HepG2 (cell line): ENCODE measurements at regions not wholly inside any gene's neighbourhood (a gene's known extent, or its start where the extent isn't known, plus 50 kb on each side); places are given as distances from the start of the nearest gene placed in this dataset.

Source experiments
- ATAC-seq: fragments of 200-7000 bp; cut with Tn5 transposase; 3 replicates; pipeline ENCODE4 v1.9.1; 2020; ENCODE audit warnings: mild to moderate bottlenecking, moderate library complexity
- BruUV-seq: library from RNA; stranded (reverse); fragments of 400-500 nt; replicated peaks from 2 replicates; lab custom pipeline; 2021; lab: Mats Ljungman, UMichigan
- CTCF ChIA-PET: fragments of 300-600 bp; formaldehyde crosslinking; extraction: SDS; loops from one replicate; lab custom pipeline; 2021; ENCODE audit warnings: low total read pairs, inconsistent platforms, low intra/inter-chr PET ratio; lab: Yijun Ruan, JAX
- POLR2A ChIA-PET: fragments of 350-600 bp; sonication (Branson Sonifier 250); formaldehyde crosslinking; loops from one replicate; lab custom pipeline; 2020; ENCODE audit warnings: antibody characterized with exemption, inconsistent platforms; lab: Yijun Ruan, JAX
- DNase-seq: peaks from one replicate; pipeline ENCODE4 v3.0.0-alpha.2; 2015; ENCODE audit warnings: low spot score
- FAIRE-seq: peaks from 3 replicates; lab custom pipeline; 2011; peaks lifted over from hg19 to GRCh38; lab: Jason Lieb, UNC
- H2AFZ ChIP-seq: one replicate; pipeline ENCODE4 v1.6.1; 2011; ENCODE audit warnings: low read length, inconsistent platforms
- H3K27ac ChIP-seq: fragments of 300-600 bp; 3 replicates; pipeline ENCODE4 v1.8.0; 2011; ENCODE audit warnings: mixed run types, mild to moderate bottlenecking, mixed read lengths, low read length, inconsistent platforms; ENCODE audit not compliant: insufficient read depth; ENCODE audit errors: extremely low read length
- H3K27me3 ChIP-seq, 2 experiments: fragments of 200-600 bp in 1 of 2; 2 replicates in 1 of 2; 3 replicates in 1 of 2; pipeline versions ENCODE4 v1.6.0 to v1.8.0; 2011; ENCODE audit warnings: low read length in 2 of 2, mild to moderate bottlenecking in 2 of 2, moderate library complexity in 2 of 2, inconsistent platforms in 1 of 2; ENCODE audit not compliant: insufficient read depth in 2 of 2, control insufficient read depth in 1 of 2
- H3K36me3 ChIP-seq, 2 experiments: fragments of 200-600 bp in 1 of 2; replicated peaks in 1 of 2; 2 replicates in 1 of 2; 3 replicates in 1 of 2; pipeline versions ENCODE4 v1.5.1 to v1.8.0; 2011; ENCODE audit warnings: low read length in 2 of 2, inconsistent platforms in 1 of 2; ENCODE audit not compliant: insufficient read depth in 2 of 2, control insufficient read depth in 1 of 2
- H3K4me1 ChIP-seq: 2 replicates; pipeline ENCODE4 v1.5.1; 2012; ENCODE audit warnings: low read length, inconsistent platforms; ENCODE audit not compliant: insufficient read depth
- H3K4me2 ChIP-seq: 2 replicates; pipeline ENCODE4 v1.6.0; 2011; ENCODE audit warnings: low read depth, low read length, inconsistent platforms
- H3K4me3 ChIP-seq, 3 experiments: fragments of 200-600 bp in 1 of 3; sonication (generic), shearing (Covaris generic) in 1 of 3; replicated peaks in 1 of 3; 2 replicates each; pipeline ENCODE4 v1.5.1; 2011 to 2016; ENCODE audit warnings: low read length in 3 of 3, inconsistent platforms in 2 of 3, low read depth in 2 of 3, mild to moderate bottlenecking in 2 of 3, control low read depth in 1 of 3, mixed read lengths in 1 of 3; ENCODE audit not compliant: insufficient read depth in 1 of 3
- H3K79me2 ChIP-seq: one replicate; pipeline ENCODE4 v1.6.1; 2011; ENCODE audit warnings: low read length, inconsistent platforms; ENCODE audit not compliant: insufficient read depth
- H3K9ac ChIP-seq: 2 replicates; pipeline ENCODE4 v1.6.0; 2011; ENCODE audit warnings: mild to moderate bottlenecking, low read depth, low read length, inconsistent platforms; ENCODE audit not compliant: insufficient read depth
- H3K9me3 ChIP-seq: 2 replicates; pipeline ENCODE4 v1.5.1; 2012; ENCODE audit warnings: mild to moderate bottlenecking, low read length
- H4K20me1 ChIP-seq: 2 replicates; pipeline ENCODE4 v1.6.0; 2011; ENCODE audit warnings: inconsistent platforms, mild to moderate bottlenecking, low read length, moderate library complexity; ENCODE audit not compliant: insufficient read depth
- GATAD1 ChIP-seq: IDR thresholded peaks from 2 replicates; pipeline ENCODE4 v1.6.1; 2016; ENCODE audit warnings: missing genetic modification reagents, missing compliant biosample characterization
- HES4 ChIP-seq: sonication (generic); formaldehyde crosslinking; IDR thresholded peaks from 2 replicates; pipeline ENCODE4 v1.9.0; 2021; ENCODE audit warnings: mild to moderate bottlenecking, missing genetic modification reagents, borderline replicate concordance
- KDM2A ChIP-seq: sonication (generic); formaldehyde crosslinking; IDR thresholded peaks from 2 replicates; pipeline ENCODE4 v1.4.0; 2020; ENCODE audit warnings: low read depth, missing genetic modification reagents, borderline replicate concordance
- KMT2B ChIP-seq: IDR thresholded peaks from 2 replicates; pipeline ENCODE4 v1.6.1; 2016; ENCODE audit warnings: missing genetic modification reagents, missing compliant biosample characterization
- MATR3 ChIP-seq: sonication (generic); formaldehyde crosslinking; IDR thresholded peaks from 2 replicates; pipeline ENCODE4 v1.4.0; 2020; ENCODE audit warnings: missing genetic modification reagents
- RFXAP ChIP-seq: sonication (generic); formaldehyde crosslinking; IDR thresholded peaks from 2 replicates; pipeline ENCODE4 v1.4.0; 2020; ENCODE audit warnings: missing genetic modification reagents, borderline replicate concordance
- ZNF10 ChIP-seq: sonication (generic); formaldehyde crosslinking; IDR thresholded peaks from 2 replicates; pipeline ENCODE4 v1.4.0; 2020; ENCODE audit warnings: mild to moderate bottlenecking, low read depth, missing genetic modification reagents, borderline replicate concordance
- ZNF207 ChIP-seq: fragments of 450-650 bp; IDR thresholded peaks from 2 replicates; pipeline ENCODE4 v1.6.1; 2016; ENCODE audit warnings: antibody characterized with exemption, borderline replicate concordance
- ZNF383 ChIP-seq: sonication (generic); formaldehyde crosslinking; IDR thresholded peaks from 2 replicates; pipeline ENCODE4 v1.4.0; 2020; ENCODE audit warnings: missing genetic modification reagents, mild to moderate bottlenecking, borderline replicate concordance
- ZNF570 ChIP-seq: sonication (generic); formaldehyde crosslinking; IDR thresholded peaks from 2 replicates; pipeline ENCODE4 v1.4.0; 2020; ENCODE audit warnings: mild to moderate bottlenecking, missing genetic modification reagents, borderline replicate concordance
- ZNF607 ChIP-seq: sonication (generic); formaldehyde crosslinking; IDR thresholded peaks from 2 replicates; pipeline ENCODE4 v1.5.1; 2020; ENCODE audit warnings: missing genetic modification reagents, mild to moderate bottlenecking, borderline replicate concordance
- ZNF75D ChIP-seq: sonication (generic); formaldehyde crosslinking; IDR thresholded peaks from 2 replicates; pipeline ENCODE4 v1.8.1; 2023; ENCODE audit warnings: missing genetic modification reagents, mild to moderate bottlenecking, borderline replicate concordance
- ZNF816 ChIP-seq: sonication (generic); formaldehyde crosslinking; IDR thresholded peaks from 2 replicates; pipeline ENCODE4 v1.8.0; 2022; ENCODE audit warnings: missing genetic modification reagents, mild to moderate bottlenecking, borderline replicate concordance
- WGBS: methylation state at CpG from one replicate; pipeline ENCODE4 v1.1.6; 2017; ENCODE audit warnings: low lambda C conversion rate; 5-methylcytosine and 5-hydroxymethylcytosine counted together
- in situ Hi-C: cut with HindIII; loops from 2 replicates; pipeline ENCODE4 v1.10.0; 2017; ENCODE audit warnings: low pct_unique_long_range_greater_than_20kb; ENCODE audit not compliant: extremely low pct_ligation_motif_present
- intact Hi-C: fragments of 100-400 bp; cut with micrococcal nuclease; formaldehyde crosslinking; loops from one replicate; pipeline ENCODE4 v1.10.0; 2022; ENCODE audit not compliant: unreplicated experiment
- TF ChIP-seq, protein P1 (sequence below): sonication (generic); formaldehyde crosslinking; IDR thresholded peaks from 2 replicates; pipeline ENCODE4 v1.4.0; 2020; ENCODE audit warnings: missing genetic modification reagents, mild to moderate bottlenecking, borderline replicate concordance
- TF ChIP-seq, protein P2 (sequence below), 2 experiments: IDR thresholded peaks; 2 replicates each; pipeline ENCODE4 v1.6.1; 2011 to 2012; ENCODE audit warnings: low read length in 2 of 2, borderline replicate concordance in 1 of 2, low read depth in 1 of 2, mild to moderate bottlenecking in 1 of 2, moderate library complexity in 1 of 2
- TF ChIP-seq, protein P3 (sequence below): sonication (generic); formaldehyde crosslinking; IDR thresholded peaks from 2 replicates; pipeline ENCODE4 v1.4.0; 2020; ENCODE audit warnings: mild to moderate bottlenecking, missing genetic modification reagents

DNA sequence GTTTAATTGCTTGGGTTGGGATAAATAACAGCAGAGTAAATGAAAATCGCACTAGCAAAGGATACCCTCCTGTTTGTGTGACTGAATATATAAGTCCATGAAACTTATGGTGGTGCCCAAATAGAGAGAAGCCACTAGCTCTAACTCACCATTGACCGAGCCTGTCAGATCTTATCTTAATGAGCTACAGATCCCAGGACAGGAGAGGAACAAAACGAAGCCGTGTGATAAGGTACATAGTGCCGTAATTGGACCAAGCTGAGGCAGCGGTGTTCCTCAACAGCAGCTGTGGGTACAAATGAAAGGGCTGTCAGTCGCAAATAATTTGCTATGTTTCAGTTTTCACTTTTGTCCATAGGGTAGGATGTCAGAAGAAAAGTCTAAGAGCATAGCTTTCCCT lies 276.1 kb downstream of the PTBP2 start (continued):
- TF ChIP-seq, protein P1, sequence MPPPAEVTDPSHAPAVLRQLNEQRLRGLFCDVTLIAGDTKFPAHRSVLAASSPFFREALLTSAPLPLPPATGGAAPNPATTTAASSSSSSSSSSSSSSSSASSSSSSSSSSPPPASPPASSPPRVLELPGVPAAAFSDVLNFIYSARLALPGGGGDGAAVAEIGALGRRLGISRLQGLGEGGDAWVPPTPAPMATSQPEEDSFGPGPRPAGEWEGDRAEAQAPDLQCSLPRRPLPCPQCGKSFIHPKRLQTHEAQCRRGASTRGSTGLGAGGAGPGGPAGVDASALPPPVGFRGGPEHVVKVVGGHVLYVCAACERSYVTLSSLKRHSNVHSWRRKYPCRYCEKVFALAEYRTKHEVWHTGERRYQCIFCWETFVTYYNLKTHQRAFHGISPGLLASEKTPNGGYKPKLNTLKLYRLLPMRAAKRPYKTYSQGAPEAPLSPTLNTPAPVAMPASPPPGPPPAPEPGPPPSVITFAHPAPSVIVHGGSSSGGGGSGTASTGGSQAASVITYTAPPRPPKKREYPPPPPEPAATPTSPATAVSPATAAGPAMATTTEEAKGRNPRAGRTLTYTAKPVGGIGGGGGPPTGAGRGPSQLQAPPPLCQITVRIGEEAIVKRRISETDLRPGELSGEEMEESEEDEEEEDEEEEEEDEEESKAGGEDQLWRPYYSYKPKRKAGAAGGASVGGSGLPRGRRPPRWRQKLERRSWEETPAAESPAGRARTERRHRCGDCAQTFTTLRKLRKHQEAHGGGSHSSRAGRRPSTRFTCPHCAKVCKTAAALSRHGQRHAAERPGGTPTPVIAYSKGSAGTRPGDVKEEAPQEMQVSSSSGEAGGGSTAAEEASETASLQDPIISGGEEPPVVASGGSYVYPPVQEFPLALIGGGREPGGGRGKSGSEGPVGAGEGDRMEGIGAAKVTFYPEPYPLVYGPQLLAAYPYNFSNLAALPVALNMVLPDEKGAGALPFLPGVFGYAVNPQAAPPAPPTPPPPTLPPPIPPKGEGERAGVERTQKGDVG (CRISPR knock-in tag): no peak
- no peak for TF ChIP-seq ZNF816 (CRISPR knock-in tag)
- TF ChIP-seq, protein P2, sequence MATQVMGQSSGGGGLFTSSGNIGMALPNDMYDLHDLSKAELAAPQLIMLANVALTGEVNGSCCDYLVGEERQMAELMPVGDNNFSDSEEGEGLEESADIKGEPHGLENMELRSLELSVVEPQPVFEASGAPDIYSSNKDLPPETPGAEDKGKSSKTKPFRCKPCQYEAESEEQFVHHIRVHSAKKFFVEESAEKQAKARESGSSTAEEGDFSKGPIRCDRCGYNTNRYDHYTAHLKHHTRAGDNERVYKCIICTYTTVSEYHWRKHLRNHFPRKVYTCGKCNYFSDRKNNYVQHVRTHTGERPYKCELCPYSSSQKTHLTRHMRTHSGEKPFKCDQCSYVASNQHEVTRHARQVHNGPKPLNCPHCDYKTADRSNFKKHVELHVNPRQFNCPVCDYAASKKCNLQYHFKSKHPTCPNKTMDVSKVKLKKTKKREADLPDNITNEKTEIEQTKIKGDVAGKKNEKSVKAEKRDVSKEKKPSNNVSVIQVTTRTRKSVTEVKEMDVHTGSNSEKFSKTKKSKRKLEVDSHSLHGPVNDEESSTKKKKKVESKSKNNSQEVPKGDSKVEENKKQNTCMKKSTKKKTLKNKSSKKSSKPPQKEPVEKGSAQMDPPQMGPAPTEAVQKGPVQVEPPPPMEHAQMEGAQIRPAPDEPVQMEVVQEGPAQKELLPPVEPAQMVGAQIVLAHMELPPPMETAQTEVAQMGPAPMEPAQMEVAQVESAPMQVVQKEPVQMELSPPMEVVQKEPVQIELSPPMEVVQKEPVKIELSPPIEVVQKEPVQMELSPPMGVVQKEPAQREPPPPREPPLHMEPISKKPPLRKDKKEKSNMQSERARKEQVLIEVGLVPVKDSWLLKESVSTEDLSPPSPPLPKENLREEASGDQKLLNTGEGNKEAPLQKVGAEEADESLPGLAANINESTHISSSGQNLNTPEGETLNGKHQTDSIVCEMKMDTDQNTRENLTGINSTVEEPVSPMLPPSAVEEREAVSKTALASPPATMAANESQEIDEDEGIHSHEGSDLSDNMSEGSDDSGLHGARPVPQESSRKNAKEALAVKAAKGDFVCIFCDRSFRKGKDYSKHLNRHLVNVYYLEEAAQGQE (IDR thresholded peaks at IDR 0.05; ENCODE audit: borderline replicate concordance in 1 of 2, low read depth in 1 of 2, low read length in 2 of 2): no peak
- no peak for TF ChIP-seq RFXAP
- TF ChIP-seq, protein P3, sequence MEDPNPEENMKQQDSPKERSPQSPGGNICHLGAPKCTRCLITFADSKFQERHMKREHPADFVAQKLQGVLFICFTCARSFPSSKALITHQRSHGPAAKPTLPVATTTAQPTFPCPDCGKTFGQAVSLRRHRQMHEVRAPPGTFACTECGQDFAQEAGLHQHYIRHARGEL (CRISPR knock-in tag): no peak

DNA sequence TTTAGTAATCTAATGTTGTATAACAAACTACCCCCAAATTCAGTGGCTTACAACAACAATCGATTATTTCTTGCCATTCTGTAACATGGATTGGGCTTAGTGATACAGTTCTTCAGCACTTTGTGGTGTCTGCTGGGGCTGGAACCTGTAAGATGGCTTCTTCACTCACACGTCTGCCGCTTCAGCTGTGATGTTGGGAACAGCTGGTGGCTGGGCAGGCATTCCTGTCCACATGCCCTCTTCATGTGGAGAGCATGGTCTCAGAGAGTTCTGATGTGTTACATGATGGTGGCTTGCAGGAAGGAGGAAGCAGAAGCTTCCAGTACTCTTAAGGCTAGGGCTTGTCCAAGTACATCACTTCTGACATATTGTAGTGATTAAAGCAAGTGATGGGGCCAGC lies 276.9 kb downstream of the PTBP2 start:
- H3K36me3 ChIP-seq: no peaks in the 10 kb centered on the region
- no peaks in the 10 kb centered on the region for H3K4me1 ChIP-seq
- no peaks in the 10 kb centered on the region for H3K9me3 ChIP-seq
- H3K27me3 ChIP-seq: no peaks in the 10 kb centered on the region
- CTCF ChIA-PET: no interaction called here
- ATAC-seq (no peak), DNase-seq (no peak), FAIRE-seq (no peak)
- WGBS: 22% methylated on average over 3 of the region's 3 CpGs
- in situ Hi-C loops (no loop called here), intact Hi-C loops (no loop called here)
- no peak overlapping the region for H3K4me2 ChIP-seq
- BruUV-seq: no TSS peak
- H2AFZ ChIP-seq: no peak overlapping the region
- POLR2A ChIA-PET: no interaction called here
- H3K4me3 ChIP-seq: no peak overlapping the region
- no peak overlapping the region for H3K9ac ChIP-seq
- H4K20me1 ChIP-seq: no peaks in the 10 kb centered on the region
- no peak overlapping the region for H3K27ac ChIP-seq
- H3K79me2 ChIP-seq: no peaks in the 10 kb centered on the region
- no peak for TF ChIP-seq KDM2A (CRISPR knock-in tag)
- no peak for TF ChIP-seq MATR3
- no peak for TF ChIP-seq ZNF570 (CRISPR knock-in tag)
- no peak for TF ChIP-seq ZNF383 (CRISPR knock-in tag)
- TF ChIP-seq ZNF607 (CRISPR knock-in tag): no peak
- no peak for TF ChIP-seq KMT2B (CRISPR knock-in tag)
- TF ChIP-seq GATAD1 (CRISPR knock-in tag): no peak
- no peak for TF ChIP-seq ZNF75D (CRISPR knock-in tag)
- no peak for TF ChIP-seq ZNF10 (CRISPR knock-in tag)
- TF ChIP-seq HES4: no peak
- TF ChIP-seq ZNF207: no peak
